GM23248 (cell line): ENCODE measurements at regions not wholly inside any gene's neighbourhood (a gene's known extent, or its start where the extent isn't known, plus 50 kb on each side); places are given as distances from the start of the nearest gene placed in this dataset.

ENCODE experiments used
- EZH2 ChIP-seq: fragments of 200-600 bp; sonication (generic); IDR thresholded peaks from 2 replicates; pipeline ENCODE4 v1.6.1; 2018; ENCODE audit warnings: antibody characterized with exemption, mild to moderate bottlenecking; ENCODE audit not compliant: insufficient read depth, poor library complexity, severe bottlenecking
- EZH2phosphoT487 ChIP-seq: fragments of 200-600 bp; sonication (generic); IDR thresholded peaks from 2 replicates; pipeline ENCODE4 v1.6.1; 2018; ENCODE audit warnings: antibody characterized with exemption, moderate library complexity, mild to moderate bottlenecking, low read depth; ENCODE audit not compliant: insufficient read depth

DNA sequence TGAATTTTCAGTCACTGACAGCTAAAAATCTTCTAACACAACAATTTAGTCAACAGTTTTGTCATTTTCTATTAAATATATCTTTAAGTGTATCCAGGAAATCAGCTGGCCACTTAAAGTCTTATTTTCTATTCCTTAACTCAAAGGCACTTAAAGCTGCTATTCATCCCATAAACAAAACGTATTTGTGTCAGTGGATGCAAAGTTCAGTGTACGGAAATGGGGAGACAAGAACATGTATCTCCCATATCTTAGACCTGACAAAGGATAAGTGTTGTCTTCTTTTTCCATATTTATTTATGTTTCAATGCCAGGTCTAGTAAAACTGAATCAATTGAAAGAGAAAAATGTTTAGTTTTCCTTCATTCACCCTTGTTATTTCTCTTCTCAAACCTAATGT, 409.8 kb upstream of the KLHL1 start:
- TF ChIP-seq EZH2: no peak
- no peak for TF ChIP-seq EZH2phosphoT487
